Keratinocyte (primary cell): ENCODE measurements at regions not wholly inside any gene's neighbourhood (a gene's known extent, or its start where the extent isn't known, plus 50 kb on each side); places are given as distances from the start of the nearest gene placed in this dataset.

Experiments
- DNase-seq: peaks from one replicate; pipeline ENCODE4 v3.0.0-alpha.2; 2011; ENCODE audit warnings: low read depth, missing footprints, low spot score
- FAIRE-seq: peaks from 2 replicates; lab custom pipeline; 2011; peaks lifted over from hg19 to GRCh38; lab: Jason Lieb, UNC
- H2AFZ ChIP-seq: 2 replicates; pipeline ENCODE4 v1.6.0; 2012; ENCODE audit warnings: low read length, control low read depth, inconsistent platforms; ENCODE audit not compliant: control insufficient read depth
- H3K27ac ChIP-seq: 2 replicates; pipeline ENCODE4 v1.5.1; 2011; ENCODE audit warnings: low read length; ENCODE audit not compliant: control insufficient read depth, insufficient read depth
- H3K27me3 ChIP-seq: 3 replicates; pipeline ENCODE4 v1.6.0; 2011; ENCODE audit warnings: low read length; ENCODE audit not compliant: control insufficient read depth, insufficient read depth; ENCODE audit errors: extremely low read depth
- H3K36me3 ChIP-seq, 2 experiments: 2 replicates in 1 of 2; 3 replicates in 1 of 2; pipeline ENCODE4 v1.5.1; 2011; ENCODE audit warnings: low read length in 2 of 2, mild to moderate bottlenecking in 1 of 2; ENCODE audit not compliant: control insufficient read depth in 2 of 2, insufficient read depth in 2 of 2; ENCODE audit errors: extremely low read depth in 1 of 2
- H3K4me1 ChIP-seq: 3 replicates; pipeline ENCODE4 v1.5.1; 2011; ENCODE audit warnings: low read length; ENCODE audit not compliant: control insufficient read depth, insufficient read depth; ENCODE audit errors: extremely low read depth
- H3K4me2 ChIP-seq: 3 replicates; pipeline ENCODE4 v1.6.0; 2011; ENCODE audit warnings: low read depth, low read length; ENCODE audit not compliant: control insufficient read depth, insufficient read depth; ENCODE audit errors: extremely low read depth
- H3K4me3 ChIP-seq, 3 experiments: fragments of 200-600 bp in 1 of 3; sonication (generic) in 1 of 3; 2 replicates in 2 of 3; 3 replicates in 1 of 3; pipeline ENCODE4 v1.5.1; 2011 to 2016; ENCODE audit warnings: low read length in 3 of 3, mild to moderate bottlenecking in 3 of 3, control low read depth in 2 of 3, inconsistent platforms in 1 of 3, low read depth in 1 of 3, mixed read lengths in 1 of 3, mixed run types in 1 of 3, moderate library complexity in 1 of 3; ENCODE audit not compliant: control insufficient read depth in 2 of 3, insufficient read depth in 2 of 3; ENCODE audit errors: extremely low read depth in 1 of 3
- H3K79me2 ChIP-seq: 2 replicates; pipeline ENCODE4 v1.6.0; 2012; ENCODE audit warnings: low read length; ENCODE audit not compliant: control insufficient read depth, insufficient read depth
- H3K9ac ChIP-seq: 3 replicates; pipeline ENCODE4 v1.6.0; 2011; ENCODE audit warnings: low read length; ENCODE audit not compliant: control insufficient read depth, insufficient read depth; ENCODE audit errors: extremely low read depth
- H3K9me1 ChIP-seq: 3 replicates; pipeline ENCODE4 v1.6.0; 2011; ENCODE audit warnings: low read length; ENCODE audit not compliant: control insufficient read depth, insufficient read depth; ENCODE audit errors: extremely low read depth
- H3K9me3 ChIP-seq: 2 replicates; pipeline ENCODE4 v1.5.1; 2012; ENCODE audit warnings: low read depth, low read length; ENCODE audit not compliant: control insufficient read depth
- H4K20me1 ChIP-seq: 3 replicates; pipeline ENCODE4 v1.6.0; 2011; ENCODE audit warnings: low read length; ENCODE audit not compliant: control insufficient read depth, insufficient read depth; ENCODE audit errors: extremely low read depth
- CTCF ChIP-seq, 3 experiments: IDR thresholded peaks in 1 of 3; conservative IDR thresholded peaks in 1 of 3; optimal IDR thresholded peaks in 1 of 3; 2 replicates in 2 of 3; 3 replicates in 1 of 3; pipeline versions ENCODE3 to v1.5.1; 2011; ENCODE audit warnings: low read length in 3 of 3, mild to moderate bottlenecking in 3 of 3, moderate library complexity in 2 of 3, control low read depth in 1 of 3, inconsistent platforms in 1 of 3; ENCODE audit not compliant: insufficient read depth in 2 of 3; ENCODE audit errors: extremely low read depth in 1 of 3
- EZH2 ChIP-seq: IDR thresholded peaks from one replicate; pipeline ENCODE4 v1.6.1; 2012; ENCODE audit warnings: inconsistent platforms, mild to moderate bottlenecking, low read length, moderate library complexity
- dilution Hi-C: fragments of 300-500 bp; cut with MboI; formaldehyde crosslinking; loops from one replicate; pipeline ENCODE4 v1.7.0; 2020; ENCODE audit warnings: low sequenced_read_pairs; ENCODE audit not compliant: extremely low pct_ligation_motif_present

DNA sequence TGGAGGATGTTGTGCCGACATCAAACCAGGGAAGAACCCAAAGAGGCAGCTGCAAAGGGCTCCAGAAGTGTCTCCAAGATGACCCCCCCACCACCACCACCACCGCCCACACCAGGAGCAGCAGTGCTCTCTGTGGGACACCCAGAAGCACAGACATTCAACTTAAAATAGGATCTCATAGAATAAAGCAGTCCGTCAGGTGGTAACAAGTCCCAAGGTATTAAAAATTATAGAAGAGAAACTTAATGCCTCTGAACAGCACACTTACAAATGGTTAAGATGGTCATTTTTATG is 155.5 kb upstream of the ID2 start:
- H3K27me3 ChIP-seq, result peaks cover 4% of the 10 kb centered on the region
- H2AFZ ChIP-seq, result no peak overlapping the region
- H3K9me1 ChIP-seq, result peaks cover 2% of the 10 kb centered on the region
- no peak overlapping the region for H3K4me3 ChIP-seq
- H3K27ac ChIP-seq, result no peak overlapping the region
- FAIRE-seq, result no peak
- TF ChIP-seq EZH2 (no peak), CTCF (optimal IDR thresholded peaks at IDR 0.05 in 1 of 3, IDR thresholded peaks at IDR 0.05 in 1 of 3, conservative IDR thresholded peaks at IDR 0.05 in 1 of 3; ENCODE audit: extremely low read depth in 1 of 3, insufficient read depth in 2 of 3, low read length in 3 of 3) (no peak)
- no peaks in the 10 kb centered on the region for H3K79me2 ChIP-seq
- H3K4me1 ChIP-seq, result peaks cover 15% of the 10 kb centered on the region
- H3K9ac ChIP-seq, result no peak overlapping the region
- no peaks in the 10 kb centered on the region for H3K36me3 ChIP-seq
- dilution Hi-C loops, result no loop called here
- DNase-seq, result no peak
- H3K4me2 ChIP-seq, result no peak overlapping the region
- H4K20me1 ChIP-seq, result no peaks in the 10 kb centered on the region
- H3K9me3 ChIP-seq, result no peaks in the 10 kb centered on the region

- dilution Hi-C loops, result no loop called here
- H3K36me3 ChIP-seq, result no peaks in the 10 kb centered on the region
- H2AFZ ChIP-seq, result no peak overlapping the region
- H3K79me2 ChIP-seq, result no peaks in the 10 kb centered on the region
- no peak overlapping the region for H3K27ac ChIP-seq
- peaks cover 15% of the 10 kb centered on the region for H3K4me1 ChIP-seq
- no peak for FAIRE-seq
- TF ChIP-seq CTCF (optimal IDR thresholded peaks at IDR 0.05 in 1 of 3, IDR thresholded peaks at IDR 0.05 in 1 of 3, conservative IDR thresholded peaks at IDR 0.05 in 1 of 3; ENCODE audit: extremely low read depth in 1 of 3, insufficient read depth in 2 of 3, low read length in 3 of 3) (no peak), EZH2 (no peak)
- peaks cover 2% of the 10 kb centered on the region for H3K9me1 ChIP-seq
- H3K9me3 ChIP-seq, result no peaks in the 10 kb centered on the region
- no peak overlapping the region for H3K4me2 ChIP-seq
- H3K27me3 ChIP-seq, result peaks cover 4% of the 10 kb centered on the region
- H3K4me3 ChIP-seq, result no peak overlapping the region
- DNase-seq, result no peak
- no peak overlapping the region for H3K9ac ChIP-seq
- H4K20me1 ChIP-seq, result no peaks in the 10 kb centered on the region
Measured at GRCh38 chr2:8527031-8527430, 154.8 kb upstream of the ID2 start.
